ENCODE measurements at regions not wholly inside any gene's neighbourhood (a gene's known extent, or its start where the extent isn't known, plus 50 kb on each side); places are given as distances from the start of the nearest gene placed in this dataset.

GRCh38 chr18:75135158-75135725 is 73.7 kb downstream of the PTGR3 start:
- TF ChIP-seq CTCF (IDR thresholded peaks at IDR 0.05; ENCODE audit: poor library complexity), result no peak
- no peak for TF ChIP-seq EZH2phosphoT487 (IDR thresholded peaks at IDR 0.05; ENCODE audit: low read depth, severe bottlenecking, unreplicated experiment)
- no peak for TF ChIP-seq EZH2 (IDR thresholded peaks at IDR 0.05; ENCODE audit: borderline replicate concordance)
- DNase-seq (ENCODE audit: low spot score), result no peak
- H3K27me3 ChIP-seq, result no peaks in the 10 kb centered on the region
- no peak overlapping the region for H3K4me3 ChIP-seq
- no peaks in the 10 kb centered on the region for H3K4me1 ChIP-seq (ENCODE audit: insufficient read depth)
- H3K27ac ChIP-seq, result no peak overlapping the region
- H4K20me1 ChIP-seq (ENCODE audit: insufficient read depth, poor library complexity, severe bottlenecking), result no peaks in the 10 kb centered on the region
- H3K4me2 ChIP-seq, result no peak overlapping the region
- 95% methylated on average over 14 of the region's 14 CpGs for WGBS (ENCODE audit: low lambda C conversion rate, missing lambda C conversion rate)
- H3K79me2 ChIP-seq, result no peaks in the 10 kb centered on the region
- H2AFZ ChIP-seq, result no peak overlapping the region
- no peaks in the 10 kb centered on the region for H3K9me3 ChIP-seq (ENCODE audit: low read depth)
- H3K9me2 ChIP-seq (replicated peaks; ENCODE audit: insufficient read depth), result no peaks in the 10 kb centered on the region
- no peaks in the 10 kb centered on the region for H3K36me3 ChIP-seq (replicated peaks; ENCODE audit: insufficient read depth, low read depth)

- TF ChIP-seq EZH2phosphoT487 (IDR thresholded peaks at IDR 0.05; ENCODE audit: low read depth, severe bottlenecking, unreplicated experiment), result no peak
- TF ChIP-seq EZH2 (IDR thresholded peaks at IDR 0.05; ENCODE audit: borderline replicate concordance), result no peak
- TF ChIP-seq CTCF (IDR thresholded peaks at IDR 0.05; ENCODE audit: poor library complexity), result no peak
- H3K4me1 ChIP-seq (ENCODE audit: insufficient read depth), result no peaks in the 10 kb centered on the region
- no peak for DNase-seq (ENCODE audit: low spot score)
These were observed 74.3 kb downstream of the PTGR3 start for GRCh38 chr18:75134611-75134975.

DNA sequence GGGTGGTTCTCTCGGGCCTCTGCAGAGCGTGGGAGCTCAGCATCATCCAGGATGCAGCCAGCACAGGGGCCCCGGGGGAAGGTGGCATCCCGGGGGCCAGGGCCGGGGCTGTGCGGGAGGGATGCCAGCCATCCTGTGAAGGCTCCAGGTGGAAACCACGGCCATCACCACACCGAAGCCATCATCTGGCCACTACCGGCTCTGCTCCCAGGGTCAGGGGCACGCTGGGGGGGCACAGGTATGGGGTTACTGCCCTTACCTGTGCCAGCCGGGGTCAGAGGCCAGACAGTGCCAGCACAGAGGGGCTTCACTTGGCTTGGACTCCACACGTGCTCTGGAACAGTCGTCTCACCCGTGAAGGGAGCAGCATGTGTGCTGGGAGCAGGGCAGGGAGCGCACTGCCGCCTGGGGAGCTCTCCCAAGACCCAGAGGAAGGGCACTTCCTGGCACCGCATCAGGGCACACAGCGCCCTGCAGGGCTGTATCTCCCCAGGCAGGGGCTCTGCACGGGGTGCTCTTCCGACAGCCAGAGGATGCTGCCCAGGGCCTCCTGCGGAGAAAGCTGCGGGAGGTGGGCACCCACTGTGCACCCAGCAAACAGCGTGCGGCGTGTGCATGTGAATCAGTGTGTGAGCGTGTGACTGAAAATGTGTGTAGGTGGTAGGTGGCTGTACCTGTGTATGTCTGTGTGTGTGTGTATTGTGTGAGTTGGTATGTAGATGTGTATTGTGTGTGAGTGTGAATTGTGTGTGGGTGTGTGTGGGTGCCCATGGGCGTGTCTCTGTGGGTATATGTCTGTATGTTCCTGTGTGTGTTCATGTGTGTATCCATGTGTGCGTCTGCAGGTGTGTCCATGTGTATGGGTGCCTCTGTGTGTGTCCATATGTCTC is 75.0 kb downstream of the PTGR3 start:
- Histone ChIP-seq H3K27me3 (no peaks in the 10 kb centered on the region), H3K27ac (no peak overlapping the region), H2AFZ (no peak overlapping the region), H3K9me2 (replicated peaks; ENCODE audit: insufficient read depth) (no peaks in the 10 kb centered on the region), H3K4me3 (no peak overlapping the region), H4K20me1 (ENCODE audit: insufficient read depth, poor library complexity, severe bottlenecking) (no peaks in the 10 kb centered on the region), H3K4me2 (no peak overlapping the region), H3K36me3 (replicated peaks; ENCODE audit: insufficient read depth, low read depth) (no peaks in the 10 kb centered on the region), H3K9me3 (ENCODE audit: low read depth) (no peaks in the 10 kb centered on the region), H3K4me1 (ENCODE audit: insufficient read depth) (no peaks in the 10 kb centered on the region), H3K79me2 (no peaks in the 10 kb centered on the region)
- WGBS (ENCODE audit: low lambda C conversion rate, missing lambda C conversion rate), result 96% methylated on average over 24 of the region's 28 CpGs
- no peak for DNase-seq (ENCODE audit: low spot score)
- no peak for TF ChIP-seq EZH2phosphoT487 (IDR thresholded peaks at IDR 0.05; ENCODE audit: low read depth, severe bottlenecking, unreplicated experiment)

More at GRCh38 chr18:75134611-75134975, 74.3 kb downstream of the PTGR3 start:
- WGBS (ENCODE audit: low lambda C conversion rate, missing lambda C conversion rate), result 94% methylated on average over 11 of the region's 11 CpGs
- Histone ChIP-seq H4K20me1 (ENCODE audit: insufficient read depth, poor library complexity, severe bottlenecking) (no peaks in the 10 kb centered on the region), H3K4me3 (no peak overlapping the region), H3K9me3 (ENCODE audit: low read depth) (no peaks in the 10 kb centered on the region), H3K36me3 (replicated peaks; ENCODE audit: insufficient read depth, low read depth) (no peaks in the 10 kb centered on the region), H2AFZ (no peak overlapping the region), H3K27ac (no peak overlapping the region), H3K4me2 (no peak overlapping the region), H3K79me2 (no peaks in the 10 kb centered on the region), H3K9me2 (replicated peaks; ENCODE audit: insufficient read depth) (no peaks in the 10 kb centered on the region), H3K27me3 (no peaks in the 10 kb centered on the region)

DNA sequence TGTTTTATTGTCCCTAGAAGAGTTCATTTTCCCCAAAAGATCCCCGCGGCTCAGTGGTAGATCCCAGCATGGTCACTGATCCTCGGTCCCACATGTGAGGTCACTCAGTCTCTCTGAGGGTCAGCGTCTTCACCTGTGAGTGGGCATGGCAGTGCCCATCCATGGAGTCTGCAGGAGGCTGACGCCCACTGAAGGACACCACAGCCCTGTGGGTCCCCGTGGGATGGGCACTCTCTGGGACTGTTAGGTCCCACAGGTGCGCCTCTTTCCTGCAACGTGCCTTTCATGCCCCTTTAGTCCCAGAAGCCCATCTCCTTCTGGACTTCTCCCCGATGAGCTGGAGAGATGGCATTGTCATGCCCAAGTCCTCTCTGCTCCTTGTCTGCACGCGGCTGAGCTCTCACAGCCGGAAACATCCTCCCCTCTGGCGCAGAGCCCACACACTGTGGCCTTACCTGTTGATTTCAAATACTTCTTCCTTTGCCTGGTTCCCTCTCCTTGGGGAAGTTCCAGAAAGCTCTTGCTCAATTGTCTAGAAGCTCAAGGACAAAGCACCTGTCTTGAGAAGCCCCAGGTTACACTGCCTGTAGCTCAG is 75.9 kb downstream of the PTGR3 start:
- WGBS (ENCODE audit: low lambda C conversion rate, missing lambda C conversion rate), result 87% methylated on average over 13 of the region's 13 CpGs
- H4K20me1 ChIP-seq (ENCODE audit: insufficient read depth, poor library complexity, severe bottlenecking), result no peaks in the 10 kb centered on the region
- no peaks in the 10 kb centered on the region for H3K9me3 ChIP-seq (ENCODE audit: low read depth)
- no peak overlapping the region for H3K4me2 ChIP-seq
- no peak for TF ChIP-seq EZH2 (IDR thresholded peaks at IDR 0.05; ENCODE audit: borderline replicate concordance)
- TF ChIP-seq EZH2phosphoT487 (IDR thresholded peaks at IDR 0.05; ENCODE audit: low read depth, severe bottlenecking, unreplicated experiment), result no peak
- no peak for TF ChIP-seq CTCF (IDR thresholded peaks at IDR 0.05; ENCODE audit: poor library complexity)
- H3K9me2 ChIP-seq (replicated peaks; ENCODE audit: insufficient read depth), result no peaks in the 10 kb centered on the region
- no peak overlapping the region for H2AFZ ChIP-seq
- H3K27me3 ChIP-seq, result no peaks in the 10 kb centered on the region
- peaks cover 3% of the 10 kb centered on the region for H3K4me1 ChIP-seq (ENCODE audit: insufficient read depth)
- H3K79me2 ChIP-seq, result no peaks in the 10 kb centered on the region
- H3K4me3 ChIP-seq, result no peak overlapping the region
- H3K36me3 ChIP-seq (replicated peaks; ENCODE audit: insufficient read depth, low read depth), result no peaks in the 10 kb centered on the region
- no peak overlapping the region for H3K27ac ChIP-seq
- DNase-seq (ENCODE audit: low spot score), result no peak

Data from hepatocyte (in vitro differentiated cells).